ENCODE measurements at regions not wholly inside any gene's neighbourhood (a gene's known extent, or its start where the extent isn't known, plus 50 kb on each side); places are given as distances from the start of the nearest gene placed in this dataset.
"Not testable (repeated sequence)": the region's sequence is repeated elsewhere in the genome, so short reads cannot be mapped to it uniquely, and the experiment has no call there.

GRCh38 chr17:54307351-54307750, 484.6 kb downstream of the KIF2B start:
- no peak for DNase-seq
- Mint-ChIP-seq H3K27me3 (ENCODE audit: low read depth, poor library complexity) (no peaks in the 10 kb centered on the region), H3K9me3 (no peaks in the 10 kb centered on the region), H3K36me3 (ENCODE audit: low read depth) (no peaks in the 10 kb centered on the region), H3K4me3 (no peak overlapping the region), H3K27ac (no peak overlapping the region), H3K4me1 (no peaks in the 10 kb centered on the region)
- no peak for TF ChIP-seq CTCF (IDR thresholded peaks at IDR 0.05)

- no peak for TF ChIP-seq CTCF (IDR thresholded peaks at IDR 0.05)
- peaks cover 42% of the 10 kb centered on the region for H3K9me3 Mint-ChIP-seq
- no peak overlapping the region for H3K27ac Mint-ChIP-seq
- no peaks in the 10 kb centered on the region for H3K36me3 Mint-ChIP-seq (ENCODE audit: low read depth)
- peaks cover 3% of the 10 kb centered on the region for H3K27me3 Mint-ChIP-seq (ENCODE audit: low read depth, poor library complexity)
- H3K4me1 Mint-ChIP-seq, result no peaks in the 10 kb centered on the region
- DNase-seq, result no peak
- H3K4me3 Mint-ChIP-seq, result no peak overlapping the region
Measured at GRCh38 chr17:54324813-54325212, 502.1 kb downstream of the KIF2B start.

GRCh38 chr17:54339731-54340130, 517.0 kb downstream of the KIF2B start:
- no peaks in the 10 kb centered on the region for H3K36me3 Mint-ChIP-seq (ENCODE audit: low read depth)
- H3K4me3 Mint-ChIP-seq, result no peak overlapping the region
- H3K9me3 Mint-ChIP-seq, result peaks cover 20% of the 10 kb centered on the region
- H3K27ac Mint-ChIP-seq, result no peak overlapping the region
- H3K27me3 Mint-ChIP-seq (ENCODE audit: low read depth, poor library complexity), result peaks cover 6% of the 10 kb centered on the region
- DNase-seq, result no peak
- no peak for TF ChIP-seq CTCF (IDR thresholded peaks at IDR 0.05)
- H3K4me1 Mint-ChIP-seq, result no peaks in the 10 kb centered on the region

- Mint-ChIP-seq H3K9me3 (peaks cover 5% of the 10 kb centered on the region), H3K4me3 (no peak overlapping the region), H3K27ac (no peak overlapping the region), H3K36me3 (ENCODE audit: low read depth) (no peaks in the 10 kb centered on the region), H3K27me3 (ENCODE audit: low read depth, poor library complexity) (peaks cover 5% of the 10 kb centered on the region), H3K4me1 (no peaks in the 10 kb centered on the region)
- no peak for DNase-seq
- no peak for TF ChIP-seq CTCF (IDR thresholded peaks at IDR 0.05)
Measured at GRCh38 chr17:54347495-54347894, 524.8 kb downstream of the KIF2B start.

GRCh38 chr17:54348234-54348633, 525.5 kb downstream of the KIF2B start:
- Mint-ChIP-seq H3K27ac (no peak overlapping the region), H3K4me1 (no peaks in the 10 kb centered on the region), H3K36me3 (ENCODE audit: low read depth) (no peaks in the 10 kb centered on the region), H3K9me3 (peaks cover 5% of the 10 kb centered on the region), H3K27me3 (ENCODE audit: low read depth, poor library complexity) (peaks cover 5% of the 10 kb centered on the region), H3K4me3 (no peak overlapping the region)
- no peak for TF ChIP-seq CTCF (IDR thresholded peaks at IDR 0.05)
- DNase-seq, result no peak

GRCh38 chr17:54353789-54354525, 531.2 kb downstream of the KIF2B start:
- no peaks in the 10 kb centered on the region for H3K4me1 Mint-ChIP-seq
- peaks cover 31% of the 10 kb centered on the region for H3K9me3 Mint-ChIP-seq
- no peak for DNase-seq
- no peak for TF ChIP-seq CTCF (IDR thresholded peaks at IDR 0.05)
- peaks cover 5% of the 10 kb centered on the region for H3K27me3 Mint-ChIP-seq (ENCODE audit: low read depth, poor library complexity)
- peaks cover 7% of the 10 kb centered on the region for H3K36me3 Mint-ChIP-seq (ENCODE audit: low read depth)
- no peak overlapping the region for H3K27ac Mint-ChIP-seq
- no peak overlapping the region for H3K4me3 Mint-ChIP-seq

GRCh38 chr17:54361073-54361472, 538.3 kb downstream of the KIF2B start:
- H3K4me3 Mint-ChIP-seq; H3K36me3 Mint-ChIP-seq (ENCODE audit: low read depth); DNase-seq; H3K27me3 Mint-ChIP-seq (ENCODE audit: low read depth, poor library complexity): not testable (repeated sequence)
- Mint-ChIP-seq H3K27ac (peak overlapping the region; percentile 36), H3K9me3 (peaks cover 31% of the 10 kb centered on the region), H3K4me1 (peaks cover 16% of the 10 kb centered on the region)
